ENCODE measurements at regions not wholly inside any gene's neighbourhood (a gene's known extent, or its start where the extent isn't known, plus 50 kb on each side); places are given as distances from the start of the nearest gene placed in this dataset.

DNA sequence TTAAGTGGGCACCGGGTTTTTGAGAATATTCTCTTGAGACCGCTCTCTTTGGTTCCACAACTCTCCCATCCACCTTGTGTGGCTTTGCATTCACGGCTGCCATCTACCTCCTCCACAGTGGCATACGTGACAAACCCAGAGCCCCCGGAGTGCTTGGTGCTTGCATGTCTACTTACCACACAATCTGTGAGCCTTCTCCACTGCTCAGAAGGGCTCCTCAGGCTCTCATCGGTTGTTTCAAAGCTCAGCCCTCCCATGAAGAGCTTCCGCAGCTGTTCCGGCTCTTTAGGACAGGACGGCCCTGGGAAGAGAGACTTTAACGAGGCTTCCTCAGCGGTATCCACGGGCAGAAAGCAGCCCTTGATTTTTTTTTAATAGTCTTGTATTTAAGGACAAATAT is 167.6 kb upstream of the ANK2 start:
- Mint-ChIP-seq H3K27me3 (ENCODE audit: insufficient read depth) (no peaks in the 10 kb centered on the region), H3K27ac (peak overlapping the region; percentile 86), H3K9me3 (no peaks in the 10 kb centered on the region), H3K36me3 (ENCODE audit: low read depth) (peaks cover 36% of the 10 kb centered on the region), H3K4me1 (peaks cover 24% of the 10 kb centered on the region), H3K4me3 (no peak overlapping the region)
- H3K27ac ChIP-seq (ENCODE audit: low read depth, low read length) = peak overlapping the region; percentile 41
- H3K4me1 ChIP-seq (ENCODE audit: control insufficient read depth, insufficient read depth, low read length) = no peaks in the 10 kb centered on the region
- peak; percentile 57 for DNase-seq
- no peaks in the 10 kb centered on the region for H3K27me3 ChIP-seq (ENCODE audit: control insufficient read depth, insufficient read depth, low read length, poor library complexity, severe bottlenecking)
- TF ChIP-seq, protein P1, sequence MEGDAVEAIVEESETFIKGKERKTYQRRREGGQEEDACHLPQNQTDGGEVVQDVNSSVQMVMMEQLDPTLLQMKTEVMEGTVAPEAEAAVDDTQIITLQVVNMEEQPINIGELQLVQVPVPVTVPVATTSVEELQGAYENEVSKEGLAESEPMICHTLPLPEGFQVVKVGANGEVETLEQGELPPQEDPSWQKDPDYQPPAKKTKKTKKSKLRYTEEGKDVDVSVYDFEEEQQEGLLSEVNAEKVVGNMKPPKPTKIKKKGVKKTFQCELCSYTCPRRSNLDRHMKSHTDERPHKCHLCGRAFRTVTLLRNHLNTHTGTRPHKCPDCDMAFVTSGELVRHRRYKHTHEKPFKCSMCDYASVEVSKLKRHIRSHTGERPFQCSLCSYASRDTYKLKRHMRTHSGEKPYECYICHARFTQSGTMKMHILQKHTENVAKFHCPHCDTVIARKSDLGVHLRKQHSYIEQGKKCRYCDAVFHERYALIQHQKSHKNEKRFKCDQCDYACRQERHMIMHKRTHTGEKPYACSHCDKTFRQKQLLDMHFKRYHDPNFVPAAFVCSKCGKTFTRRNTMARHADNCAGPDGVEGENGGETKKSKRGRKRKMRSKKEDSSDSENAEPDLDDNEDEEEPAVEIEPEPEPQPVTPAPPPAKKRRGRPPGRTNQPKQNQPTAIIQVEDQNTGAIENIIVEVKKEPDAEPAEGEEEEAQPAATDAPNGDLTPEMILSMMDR (conservative IDR thresholded peaks at IDR 0.05) = no peak
- H3K9ac ChIP-seq (ENCODE audit: extremely low read depth, low read length, poor library complexity, severe bottlenecking) = no peak overlapping the region
- H3K36me3 ChIP-seq (ENCODE audit: control insufficient read depth, insufficient read depth, low read length) = peaks cover 3% of the 10 kb centered on the region
- H3K4me3 ChIP-seq (ENCODE audit: low read length) = no peak overlapping the region
- WGBS, 2 experiments (ENCODE audit: insufficient coverage in 1 of 2, insufficient read length in 1 of 2) = 60 to 83% methylated on average over 9 to 12 of the region's 12 CpGs
- no peaks in the 10 kb centered on the region for H3K9me3 ChIP-seq (ENCODE audit: control insufficient read depth, low read length)

DNA sequence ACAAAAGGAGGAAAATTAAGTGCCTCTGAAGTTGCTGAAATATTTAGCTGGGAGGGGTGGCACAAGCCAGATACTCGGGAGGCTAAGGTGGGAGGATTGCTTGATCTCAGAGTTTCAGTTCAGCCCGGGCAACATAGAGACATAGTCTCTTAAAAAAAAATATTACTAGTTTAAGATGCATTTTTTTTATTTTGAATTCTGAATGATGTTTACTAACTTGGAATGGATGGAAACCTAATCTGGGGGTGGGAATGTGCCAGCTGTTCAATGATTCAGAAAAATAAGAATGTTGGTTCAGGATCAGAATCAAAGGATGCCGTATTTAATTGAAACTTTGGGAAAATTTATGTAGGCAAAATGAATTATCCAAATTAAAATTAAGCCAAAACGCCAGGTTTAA is 167.2 kb upstream of the ANK2 start:
- peaks cover 34% of the 10 kb centered on the region for H3K36me3 Mint-ChIP-seq (ENCODE audit: low read depth)
- Histone ChIP-seq H3K9me3 (ENCODE audit: control insufficient read depth, low read length) (no peaks in the 10 kb centered on the region), H3K27me3 (ENCODE audit: control insufficient read depth, insufficient read depth, low read length, poor library complexity, severe bottlenecking) (no peaks in the 10 kb centered on the region), H3K36me3 (ENCODE audit: control insufficient read depth, insufficient read depth, low read length) (peaks cover 3% of the 10 kb centered on the region), H3K4me3 (ENCODE audit: low read length) (no peak overlapping the region), H3K27ac (ENCODE audit: low read depth, low read length) (no peak overlapping the region), H3K9ac (ENCODE audit: extremely low read depth, low read length, poor library complexity, severe bottlenecking) (no peak overlapping the region), H3K4me1 (ENCODE audit: control insufficient read depth, insufficient read depth, low read length) (no peaks in the 10 kb centered on the region)
- TF ChIP-seq, protein P1 (conservative IDR thresholded peaks at IDR 0.05) = no peak
- H3K27me3 Mint-ChIP-seq (ENCODE audit: insufficient read depth) = no peaks in the 10 kb centered on the region
- H3K4me1 Mint-ChIP-seq = peaks cover 20% of the 10 kb centered on the region
- no peak for DNase-seq
- WGBS, 2 experiments (ENCODE audit: insufficient coverage in 1 of 2, insufficient read length in 1 of 2) = 80 to 93% methylated on average over 1 to 4 of the region's 4 CpGs
- H3K27ac Mint-ChIP-seq = peak overlapping the region; percentile 86
- H3K9me3 Mint-ChIP-seq = no peaks in the 10 kb centered on the region
- no peak overlapping the region for H3K4me3 Mint-ChIP-seq

GRCh38 chr4:112884406-112884805 is 165.0 kb upstream of the ANK2 start:
- H3K27me3 Mint-ChIP-seq (ENCODE audit: insufficient read depth) = no peaks in the 10 kb centered on the region
- TF ChIP-seq, protein P1 (conservative IDR thresholded peaks at IDR 0.05) = no peak
- no peaks in the 10 kb centered on the region for H3K9me3 Mint-ChIP-seq
- H3K27ac Mint-ChIP-seq = peak overlapping the region; percentile 52
- Histone ChIP-seq H3K27me3 (ENCODE audit: control insufficient read depth, insufficient read depth, low read length, poor library complexity, severe bottlenecking) (no peaks in the 10 kb centered on the region), H3K4me1 (ENCODE audit: control insufficient read depth, insufficient read depth, low read length) (no peaks in the 10 kb centered on the region), H3K36me3 (ENCODE audit: control insufficient read depth, insufficient read depth, low read length) (no peaks in the 10 kb centered on the region), H3K4me3 (ENCODE audit: low read length) (no peak overlapping the region), H3K27ac (ENCODE audit: low read depth, low read length) (no peak overlapping the region), H3K9ac (ENCODE audit: extremely low read depth, low read length, poor library complexity, severe bottlenecking) (no peak overlapping the region), H3K9me3 (ENCODE audit: control insufficient read depth, low read length) (no peaks in the 10 kb centered on the region)
- peaks cover 20% of the 10 kb centered on the region for H3K4me1 Mint-ChIP-seq
- 71 to 87% methylated on average over 1 of the region's 1 CpG for WGBS, 2 experiments (ENCODE audit: insufficient coverage in 1 of 2, insufficient read length in 1 of 2)
- no peak overlapping the region for H3K4me3 Mint-ChIP-seq
- H3K36me3 Mint-ChIP-seq (ENCODE audit: low read depth) = peaks cover 27% of the 10 kb centered on the region
- no peak for DNase-seq

All from endodermal cell (in vitro differentiated cells).